ENCODE measurements at regions not wholly inside any gene's neighbourhood (a gene's known extent, or its start where the extent isn't known, plus 50 kb on each side); places are given as distances from the start of the nearest gene placed in this dataset.
A peak's percentile ranks its signal among the peaks of the same experiment; 100 is the strongest.

DNA sequence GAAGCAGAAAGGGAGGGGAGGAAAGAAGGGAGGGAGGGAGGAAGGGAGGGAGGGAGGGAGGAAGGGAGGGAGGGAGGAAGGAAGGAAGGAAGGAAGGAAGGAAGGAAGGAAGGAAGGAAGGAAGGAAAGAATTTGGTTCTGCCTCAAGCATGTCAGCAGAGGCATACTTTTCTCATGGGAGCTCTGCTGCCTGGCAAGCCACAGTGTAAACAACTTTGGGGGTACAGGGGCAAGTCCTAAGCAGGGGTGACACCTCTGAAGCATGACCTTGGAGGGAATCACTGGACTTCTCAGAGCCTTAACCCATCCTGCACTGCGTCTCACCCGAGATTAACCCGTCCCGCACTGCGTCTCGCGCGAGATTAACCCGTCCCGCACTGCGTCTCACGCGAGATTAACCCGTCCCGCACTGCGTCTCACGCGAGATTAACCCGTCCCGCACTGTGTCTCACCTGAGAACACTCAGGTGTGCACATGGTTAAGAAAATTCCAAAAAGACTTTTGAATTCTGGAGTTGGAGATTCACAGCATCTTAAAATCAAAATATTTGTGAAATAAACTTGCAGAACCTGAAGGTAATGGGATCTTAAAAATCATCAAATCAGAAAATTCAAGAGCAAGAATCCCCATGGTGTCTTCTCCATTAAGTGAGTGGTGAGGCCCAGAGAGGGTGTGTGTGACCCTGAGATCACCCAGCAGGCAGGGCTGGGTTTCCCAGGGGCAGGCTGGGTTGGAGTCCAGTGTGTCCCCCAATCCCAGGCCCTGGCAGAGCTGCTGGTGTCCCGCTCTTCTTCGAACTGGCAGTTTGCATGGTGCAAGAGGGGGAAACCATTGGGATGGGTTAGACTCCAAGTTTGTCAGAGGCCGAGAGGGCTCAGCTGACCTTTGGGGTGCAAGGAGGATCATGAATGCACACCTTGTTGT, 190.4 kb downstream of the MN1 start:
- no peak for DNase-seq (ENCODE audit: low spot score)
- H3K36me3 ChIP-seq = no peaks in the 10 kb centered on the region
- no peaks in the 10 kb centered on the region for H3K27me3 ChIP-seq
- H3K4me3 ChIP-seq = no peak overlapping the region
- peaks cover 0 to 8% of the 10 kb centered on the region in 2 donors for H3K4me1 ChIP-seq
- H3K9me3 ChIP-seq = no peaks in the 10 kb centered on the region
- TF ChIP-seq, protein P1, sequence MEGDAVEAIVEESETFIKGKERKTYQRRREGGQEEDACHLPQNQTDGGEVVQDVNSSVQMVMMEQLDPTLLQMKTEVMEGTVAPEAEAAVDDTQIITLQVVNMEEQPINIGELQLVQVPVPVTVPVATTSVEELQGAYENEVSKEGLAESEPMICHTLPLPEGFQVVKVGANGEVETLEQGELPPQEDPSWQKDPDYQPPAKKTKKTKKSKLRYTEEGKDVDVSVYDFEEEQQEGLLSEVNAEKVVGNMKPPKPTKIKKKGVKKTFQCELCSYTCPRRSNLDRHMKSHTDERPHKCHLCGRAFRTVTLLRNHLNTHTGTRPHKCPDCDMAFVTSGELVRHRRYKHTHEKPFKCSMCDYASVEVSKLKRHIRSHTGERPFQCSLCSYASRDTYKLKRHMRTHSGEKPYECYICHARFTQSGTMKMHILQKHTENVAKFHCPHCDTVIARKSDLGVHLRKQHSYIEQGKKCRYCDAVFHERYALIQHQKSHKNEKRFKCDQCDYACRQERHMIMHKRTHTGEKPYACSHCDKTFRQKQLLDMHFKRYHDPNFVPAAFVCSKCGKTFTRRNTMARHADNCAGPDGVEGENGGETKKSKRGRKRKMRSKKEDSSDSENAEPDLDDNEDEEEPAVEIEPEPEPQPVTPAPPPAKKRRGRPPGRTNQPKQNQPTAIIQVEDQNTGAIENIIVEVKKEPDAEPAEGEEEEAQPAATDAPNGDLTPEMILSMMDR (IDR thresholded peaks at IDR 0.05) = no peak
- H3K27ac ChIP-seq = no peak overlapping the region

- TF ChIP-seq, protein P1 (IDR thresholded peaks at IDR 0.05) = no peak
- H3K27ac ChIP-seq = no peak overlapping the region
- no peaks in the 10 kb centered on the region for H3K36me3 ChIP-seq
- no peaks in the 10 kb centered on the region for H3K27me3 ChIP-seq
- H3K4me1 ChIP-seq = peaks cover 0 to 8% of the 10 kb centered on the region in 2 donors
- H3K4me3 ChIP-seq = no peak overlapping the region
- DNase-seq (ENCODE audit: low spot score) = no peak
- no peaks in the 10 kb centered on the region for H3K9me3 ChIP-seq
These were observed 189.4 kb downstream of the MN1 start for GRCh38 chr22:27612115-27612514.

- TF ChIP-seq, protein P1 (IDR thresholded peaks at IDR 0.05) = no peak
- H3K4me1 ChIP-seq = peaks cover 0 to 8% of the 10 kb centered on the region in 2 donors
These were observed 188.2 kb downstream of the MN1 start for GRCh38 chr22:27613099-27614005.

GRCh38 chr22:27614006-27614649, 187.4 kb downstream of the MN1 start:
- TF ChIP-seq, protein P1 (IDR thresholded peaks at IDR 0.05) = no peak
- DNase-seq (ENCODE audit: low spot score) = no peak
- peaks cover 0 to 8% of the 10 kb centered on the region in 2 donors for H3K4me1 ChIP-seq
- peaks cover 0 to under 1% of the 10 kb centered on the region in 2 donors for H3K9me3 ChIP-seq
- peak overlapping the region; percentile 24 to 47 for H3K4me3 ChIP-seq
- no peaks in the 10 kb centered on the region for H3K36me3 ChIP-seq
- peak overlapping the region in 1 of 2 donors; percentile 23 for H3K27ac ChIP-seq
- no peaks in the 10 kb centered on the region for H3K27me3 ChIP-seq

More at GRCh38 chr22:27613099-27614005, 188.2 kb downstream of the MN1 start:
- Histone ChIP-seq H3K27ac (no peak overlapping the region), H3K36me3 (no peaks in the 10 kb centered on the region), H3K4me3 (no peak overlapping the region), H3K9me3 (no peaks in the 10 kb centered on the region), H3K27me3 (no peaks in the 10 kb centered on the region)
- no peak for DNase-seq (ENCODE audit: low spot score)

- TF ChIP-seq, protein P1 (IDR thresholded peaks at IDR 0.05) = no peak
- H3K27ac ChIP-seq = peak overlapping the region in 1 of 2 donors; percentile 23
- H3K4me1 ChIP-seq = peaks cover 0 to 8% of the 10 kb centered on the region in 2 donors
- no peak for DNase-seq (ENCODE audit: low spot score)
- no peaks in the 10 kb centered on the region for H3K36me3 ChIP-seq
- H3K27me3 ChIP-seq = no peaks in the 10 kb centered on the region
- peaks cover 0 to 5% of the 10 kb centered on the region in 2 donors for H3K9me3 ChIP-seq
- H3K4me3 ChIP-seq = peak overlapping the region; percentile 24 to 47
These were observed 186.9 kb downstream of the MN1 start for GRCh38 chr22:27614650-27615007.

All from right atrium auricular region (tissue), 2 donors.